Naive B cell (primary cell): ENCODE measurements at regions not wholly inside any gene's neighbourhood (a gene's known extent, or its start where the extent isn't known, plus 50 kb on each side); places are given as distances from the start of the nearest gene placed in this dataset.
A peak's percentile ranks its signal among the peaks of the same experiment; 100 is the strongest.

ENCODE experiments used
- ATAC-seq, 2 donors: fragments of 150-1000 bp; cut with Tn5 transposase; 2 replicates each; pipeline ENCODE4 v1.10.0; 2021; ENCODE audit warnings: low read depth in 2 of 2, mild to moderate bottlenecking in 2 of 2, moderate library complexity in 2 of 2
- DNase-seq: peaks from one replicate; pipeline ENCODE4 v3.0.0; 2022
- H3K27ac Mint-ChIP-seq, 6 donors: one replicate each; pipeline ENCODE4 v1.8.0; 2020 to 2022; ENCODE audit warnings: mild to moderate bottlenecking in 6 of 6, mixed read lengths in 6 of 6, moderate library complexity in 5 of 6, inconsistent platforms in 2 of 6
- H3K27me3 Mint-ChIP-seq, 3 donors: one replicate each; pipeline ENCODE4 v1.8.0; 2021 to 2022; ENCODE audit warnings: mixed read lengths in 3 of 3, mild to moderate bottlenecking in 1 of 3
- H3K36me3 Mint-ChIP-seq, 2 donors: one replicate each; pipeline ENCODE4 v1.8.0; 2020 to 2022; ENCODE audit warnings: mixed read lengths in 2 of 2, inconsistent platforms in 1 of 2, mild to moderate bottlenecking in 1 of 2
- H3K4me1 Mint-ChIP-seq, 3 donors: one replicate each; pipeline ENCODE4 v1.8.0; 2020 to 2022; ENCODE audit warnings: mixed read lengths in 3 of 3, inconsistent platforms in 1 of 3, mild to moderate bottlenecking in 1 of 3, moderate library complexity in 1 of 3
- H3K4me3 Mint-ChIP-seq, 8 donors: one replicate each; pipeline ENCODE4 v1.8.0; 2020 to 2022; ENCODE audit warnings: mild to moderate bottlenecking in 8 of 8, mixed read lengths in 8 of 8, moderate library complexity in 8 of 8, inconsistent platforms in 2 of 8
- H3K9me3 Mint-ChIP-seq, 7 donors: one replicate each; pipeline ENCODE4 v1.8.0; 2020 to 2022; ENCODE audit warnings: mixed read lengths in 7 of 7, mild to moderate bottlenecking in 5 of 7, inconsistent platforms in 2 of 7, moderate library complexity in 1 of 7

- Mint-ChIP-seq H3K36me3 (no peaks in the 10 kb centered on the region), H3K9me3 (peaks cover 0 to 6% (median 0%) of the 10 kb centered on the region in 7 donors), H3K27ac (peak overlapping the region in 1 of 6 donors; percentile 67), H3K4me1 (no peaks in the 10 kb centered on the region), H3K27me3 (no peaks in the 10 kb centered on the region), H3K4me3 (peak overlapping the region in 1 of 8 donors; percentile 53)
- ATAC-seq (no peak), DNase-seq (no peak)
Observed at GRCh38 chr12:127293507-127294310, 973.3 kb upstream of the TMEM132C start.

- Mint-ChIP-seq H3K4me3 (no peak overlapping the region), H3K36me3 (no peaks in the 10 kb centered on the region), H3K9me3 (peaks cover 0 to 7% (median 4%) of the 10 kb centered on the region in 7 donors), H3K4me1 (no peaks in the 10 kb centered on the region), H3K27ac (peak overlapping the region in 1 of 6 donors; percentile 73), H3K27me3 (no peaks in the 10 kb centered on the region)
- DNase-seq (no peak), ATAC-seq (no peak)
Observed at GRCh38 chr12:127294651-127295210, 972.2 kb upstream of the TMEM132C start.

GRCh38 chr12:127295630-127296029, 971.3 kb upstream of the TMEM132C start:
- H3K9me3 Mint-ChIP-seq: peaks cover 0 to 10% (median 4%) of the 10 kb centered on the region in 7 donors
- H3K27me3 Mint-ChIP-seq: no peaks in the 10 kb centered on the region
- H3K4me1 Mint-ChIP-seq: no peaks in the 10 kb centered on the region
- no peaks in the 10 kb centered on the region for H3K36me3 Mint-ChIP-seq
- no peak for DNase-seq
- H3K4me3 Mint-ChIP-seq: no peak overlapping the region
- ATAC-seq: no peak
- H3K27ac Mint-ChIP-seq: no peak overlapping the region

- H3K4me1 Mint-ChIP-seq: no peaks in the 10 kb centered on the region
- peaks cover 0 to 10% (median 4%) of the 10 kb centered on the region in 7 donors for H3K9me3 Mint-ChIP-seq
- no peak for ATAC-seq
- no peak for DNase-seq
- no peak overlapping the region for H3K4me3 Mint-ChIP-seq
- H3K27me3 Mint-ChIP-seq: no peaks in the 10 kb centered on the region
- no peaks in the 10 kb centered on the region for H3K36me3 Mint-ChIP-seq
- no peak overlapping the region for H3K27ac Mint-ChIP-seq
Observed at GRCh38 chr12:127296591-127296990, 970.4 kb upstream of the TMEM132C start.

GRCh38 chr12:127297327-127297726, 969.6 kb upstream of the TMEM132C start:
- Mint-ChIP-seq H3K4me3 (no peak overlapping the region), H3K9me3 (peaks cover 0 to 10% (median 4%) of the 10 kb centered on the region in 7 donors), H3K4me1 (no peaks in the 10 kb centered on the region), H3K27ac (no peak overlapping the region), H3K27me3 (no peaks in the 10 kb centered on the region), H3K36me3 (no peaks in the 10 kb centered on the region)
- DNase-seq (no peak), ATAC-seq (no peak)

GRCh38 chr12:127300075-127300474, 966.9 kb upstream of the TMEM132C start:
- H3K4me3 Mint-ChIP-seq: no peak overlapping the region
- H3K9me3 Mint-ChIP-seq: peaks cover 3 to 16% (median 5%) of the 10 kb centered on the region in 7 donors
- no peaks in the 10 kb centered on the region for H3K27me3 Mint-ChIP-seq
- H3K27ac Mint-ChIP-seq: no peak overlapping the region
- DNase-seq (no peak), ATAC-seq (no peak)
- no peaks in the 10 kb centered on the region for H3K4me1 Mint-ChIP-seq
- no peaks in the 10 kb centered on the region for H3K36me3 Mint-ChIP-seq

GRCh38 chr12:127300753-127301152, 966.2 kb upstream of the TMEM132C start:
- no peaks in the 10 kb centered on the region for H3K27me3 Mint-ChIP-seq
- DNase-seq (no peak), ATAC-seq (no peak)
- H3K27ac Mint-ChIP-seq: no peak overlapping the region
- no peak overlapping the region for H3K4me3 Mint-ChIP-seq
- no peaks in the 10 kb centered on the region for H3K4me1 Mint-ChIP-seq
- peaks cover 3 to 16% (median 5%) of the 10 kb centered on the region in 7 donors for H3K9me3 Mint-ChIP-seq
- H3K36me3 Mint-ChIP-seq: no peaks in the 10 kb centered on the region

- no peaks in the 10 kb centered on the region for H3K27me3 Mint-ChIP-seq
- no peak for ATAC-seq
Observed at GRCh38 chr12:127301876-127302275, 965.1 kb upstream of the TMEM132C start.

GRCh38 chr12:127304751-127305725, 961.9 kb upstream of the TMEM132C start:
- no peaks in the 10 kb centered on the region for H3K27me3 Mint-ChIP-seq
- H3K36me3 Mint-ChIP-seq: no peaks in the 10 kb centered on the region
- DNase-seq (no peak), ATAC-seq (no peak)
- peak overlapping the region in 1 of 8 donors; percentile 42 for H3K4me3 Mint-ChIP-seq
- peaks cover 0 to 9% (median 5%) of the 10 kb centered on the region in 7 donors for H3K9me3 Mint-ChIP-seq
- H3K4me1 Mint-ChIP-seq: no peaks in the 10 kb centered on the region
- peak overlapping the region in 1 of 6 donors; percentile 9 for H3K27ac Mint-ChIP-seq

More at GRCh38 chr12:127301876-127302275, 965.1 kb upstream of the TMEM132C start:
- Mint-ChIP-seq H3K4me3 (no peak overlapping the region), H3K4me1 (no peaks in the 10 kb centered on the region), H3K27ac (no peak overlapping the region), H3K9me3 (peaks cover 3 to 16% (median 6%) of the 10 kb centered on the region in 7 donors), H3K36me3 (no peaks in the 10 kb centered on the region)
- DNase-seq: no peak

- ATAC-seq: no peak
- Mint-ChIP-seq H3K4me3 (no peak overlapping the region), H3K27me3 (no peaks in the 10 kb centered on the region), H3K4me1 (no peaks in the 10 kb centered on the region), H3K36me3 (no peaks in the 10 kb centered on the region), H3K9me3 (peaks cover 0 to 7% (median 4%) of the 10 kb centered on the region in 7 donors), H3K27ac (no peak overlapping the region)
- DNase-seq: no peak
Observed at GRCh38 chr12:127306604-127307215, 960.3 kb upstream of the TMEM132C start.

- no peak for DNase-seq
- ATAC-seq: no peak
- Mint-ChIP-seq H3K4me3 (no peak overlapping the region), H3K4me1 (no peaks in the 10 kb centered on the region), H3K27ac (no peak overlapping the region), H3K27me3 (no peaks in the 10 kb centered on the region), H3K9me3 (peaks cover 0 to 7% (median 4%) of the 10 kb centered on the region in 7 donors), H3K36me3 (no peaks in the 10 kb centered on the region)
Observed at GRCh38 chr12:127307528-127307927, 959.4 kb upstream of the TMEM132C start.

- Mint-ChIP-seq H3K4me3 (no peak overlapping the region), H3K4me1 (no peaks in the 10 kb centered on the region), H3K9me3 (peaks cover 0 to 7% (median 4%) of the 10 kb centered on the region in 7 donors), H3K36me3 (no peaks in the 10 kb centered on the region), H3K27ac (no peak overlapping the region), H3K27me3 (no peaks in the 10 kb centered on the region)
- DNase-seq: no peak
- ATAC-seq: no peak
Observed at GRCh38 chr12:127308148-127308547, 958.8 kb upstream of the TMEM132C start.

GRCh38 chr12:127310548-127310947, 956.4 kb upstream of the TMEM132C start:
- H3K4me1 Mint-ChIP-seq: no peaks in the 10 kb centered on the region
- H3K4me3 Mint-ChIP-seq: no peak overlapping the region
- no peak for DNase-seq
- no peak overlapping the region for H3K27ac Mint-ChIP-seq
- no peaks in the 10 kb centered on the region for H3K36me3 Mint-ChIP-seq
- no peaks in the 10 kb centered on the region for H3K27me3 Mint-ChIP-seq
- peaks cover 0 to 5% (median 0%) of the 10 kb centered on the region in 7 donors for H3K9me3 Mint-ChIP-seq
- ATAC-seq: no peak
